Right cardiac atrium (tissue), 5 donors: ENCODE measurements at regions not wholly inside any gene's neighbourhood (a gene's known extent, or its start where the extent isn't known, plus 50 kb on each side); places are given as distances from the start of the nearest gene placed in this dataset.
"Not testable (repeated sequence)": the region's sequence is repeated elsewhere in the genome, so short reads cannot be mapped to it uniquely, and the experiment has no call there.

Experiments used
- ATAC-seq, 2 donors: fragments of 200-7000 bp; cut with Tn5 transposase; one replicate each; pipeline versions ENCODE4 v1.8.0 to v1.9.1; 2020; ENCODE audit warnings: moderate library complexity in 2 of 2, mild to moderate bottlenecking in 1 of 2
- DNase-seq, 3 donors: peaks; one replicate each; pipeline ENCODE4 v3.0.0-alpha.2; 2020
- H3K27ac ChIP-seq: one replicate; pipeline ENCODE4 v1.5.1; 2013; ENCODE audit warnings: mild to moderate bottlenecking, low read length, control low read depth, moderate library complexity
- H3K27me3 ChIP-seq: one replicate; pipeline ENCODE4 v1.6.1; 2013; ENCODE audit not compliant: control insufficient read depth, insufficient read depth
- H3K4me1 ChIP-seq: one replicate; pipeline ENCODE4 v1.6.1; 2013; ENCODE audit warnings: low read length; ENCODE audit not compliant: control insufficient read depth, insufficient read depth
- H3K4me3 ChIP-seq: one replicate; pipeline ENCODE4 v1.5.1; 2013; ENCODE audit warnings: low read length, control low read depth
- H3K9me3 ChIP-seq: one replicate; pipeline ENCODE4 v1.6.1; 2013; ENCODE audit warnings: low read length; ENCODE audit not compliant: control insufficient read depth
- WGBS: extraction: QIAGEN DNeasy Blood & Tissue Kit; methylation state at CpG from one replicate; pipeline ENCODE4 v1.1.7; 2013; 5-methylcytosine and 5-hydroxymethylcytosine counted together
- intact Hi-C, 4 donors: fragments of 100-400 bp; cut with DNase I; formaldehyde crosslinking; loops; one replicate each; pipeline versions ENCODE4 v1.11.0 to v1.14.0; 2022 to 2023
- donor health status: healthy with polysubstance abuse.
- donor health status: DM: no; HTN: yes; CAD: no.
- donor health status: DM: no; HTN: no; CAD: no.
- donor health status: DM: no; HTN: yes; CAD: no; lungs with severe emphysema.
- donor health status: DM: yes; HTN: yes; CAD: no.

- Histone ChIP-seq H3K27ac (no peak overlapping the region), H3K9me3 (no peaks in the 10 kb centered on the region), H3K4me3 (no peak overlapping the region), H3K27me3 (no peaks in the 10 kb centered on the region), H3K4me1 (no peaks in the 10 kb centered on the region)
- ATAC-seq (no peak), DNase-seq (no peak)
- intact Hi-C loops = no loop called here
- WGBS = 72% methylated on average over 4 of the region's 4 CpGs
Measured at GRCh38 chr7:152956006-152956405, 196.5 kb downstream of the ACTR3B start.

- DNase-seq (no peak), ATAC-seq (no peak)
- WGBS = 63% methylated on average over 5 of the region's 5 CpGs
- H3K27me3 ChIP-seq = no peaks in the 10 kb centered on the region
- H3K27ac ChIP-seq = no peak overlapping the region
- no peaks in the 10 kb centered on the region for H3K9me3 ChIP-seq
- no peak overlapping the region for H3K4me3 ChIP-seq
- intact Hi-C loops = no loop called here
- H3K4me1 ChIP-seq = no peaks in the 10 kb centered on the region
Measured at GRCh38 chr7:152959610-152960009, 200.1 kb downstream of the ACTR3B start.

GRCh38 chr7:152961796-152962195 is 202.2 kb downstream of the ACTR3B start:
- H3K9me3 ChIP-seq, DNase-seq, intact Hi-C loops, H3K4me1 ChIP-seq, ATAC-seq, H3K27ac ChIP-seq, H3K27me3 ChIP-seq, H3K4me3 ChIP-seq: not testable (repeated sequence)
- 81% methylated on average over 2 of the region's 2 CpGs for WGBS

DNA sequence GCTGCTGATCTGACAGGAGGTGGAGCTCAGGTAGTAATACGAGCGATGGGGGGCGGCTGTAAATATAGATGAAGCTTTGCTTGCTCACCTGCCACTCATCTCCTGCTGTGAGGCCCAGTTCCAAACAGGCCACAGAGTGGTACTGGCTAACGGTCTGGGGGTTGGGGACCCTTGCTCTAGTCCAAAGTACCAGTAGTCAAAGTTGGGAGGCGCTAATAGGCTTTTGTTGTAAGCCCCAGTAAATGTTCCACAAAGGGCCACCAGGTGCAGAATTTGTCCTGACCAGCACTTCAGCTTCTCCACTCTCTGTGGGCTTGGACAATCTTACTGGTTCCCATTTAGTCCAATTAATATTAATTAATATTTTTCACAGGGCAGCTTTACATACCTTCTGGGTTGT is 206.6 kb downstream of the ACTR3B start:
- DNase-seq (no peak), ATAC-seq (no peak)
- no peaks in the 10 kb centered on the region for H3K27me3 ChIP-seq
- WGBS = 76% methylated on average over 5 of the region's 5 CpGs
- H3K27ac ChIP-seq = no peak overlapping the region
- H3K4me3 ChIP-seq = no peak overlapping the region
- H3K4me1 ChIP-seq = peaks cover 2% of the 10 kb centered on the region
- intact Hi-C loops = no loop called here
- H3K9me3 ChIP-seq = peaks cover 3% of the 10 kb centered on the region

GRCh38 chr7:152967958-152968357 is 208.4 kb downstream of the ACTR3B start:
- Histone ChIP-seq H3K9me3 (peaks cover 3% of the 10 kb centered on the region), H3K4me3 (no peak overlapping the region), H3K27ac (no peak overlapping the region), H3K27me3 (no peaks in the 10 kb centered on the region), H3K4me1 (peaks cover 2% of the 10 kb centered on the region)
- WGBS = 48% methylated on average over 1 of the region's 1 CpG
- DNase-seq (no peak), ATAC-seq (no peak)
- intact Hi-C loops = no loop called here

GRCh38 chr7:152968514-152968913 is 209.0 kb downstream of the ACTR3B start:
- DNase-seq (no peak), ATAC-seq (no peak)
- Histone ChIP-seq H3K4me3 (no peak overlapping the region), H3K27ac (no peak overlapping the region), H3K4me1 (peaks cover 2% of the 10 kb centered on the region), H3K9me3 (peaks cover 3% of the 10 kb centered on the region), H3K27me3 (no peaks in the 10 kb centered on the region)
- intact Hi-C loops = no loop called here
- 73% methylated on average over 3 of the region's 3 CpGs for WGBS

DNA sequence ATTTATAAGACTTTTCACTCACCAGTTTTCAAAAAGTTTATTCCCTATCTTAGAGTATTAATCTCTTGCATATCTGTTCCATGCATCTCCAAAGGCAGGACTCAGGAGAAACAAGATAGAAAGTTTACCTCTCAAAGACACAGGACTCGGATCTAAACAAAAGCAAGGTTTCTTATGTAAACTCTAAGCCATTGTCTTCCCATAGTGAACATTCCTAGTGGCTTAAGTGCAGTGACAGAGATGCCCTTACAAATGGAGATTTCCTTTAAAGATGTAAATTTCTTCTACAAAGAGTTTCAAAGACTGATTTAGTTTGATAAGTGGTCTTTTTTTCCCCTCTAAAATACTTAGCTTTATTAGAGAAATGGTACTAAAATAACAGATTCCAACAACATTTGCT is 209.8 kb downstream of the ACTR3B start:
- no peak overlapping the region for H3K27ac ChIP-seq
- intact Hi-C loops = no loop called here
- DNase-seq = no peak
- peaks cover 2% of the 10 kb centered on the region for H3K4me1 ChIP-seq
- ATAC-seq = no peak
- peaks cover 3% of the 10 kb centered on the region for H3K9me3 ChIP-seq
- H3K27me3 ChIP-seq = no peaks in the 10 kb centered on the region
- 27% methylated on average over 1 of the region's 1 CpG for WGBS
- H3K4me3 ChIP-seq = no peak overlapping the region

GRCh38 chr7:152969839-152970238 is 210.3 kb downstream of the ACTR3B start:
- DNase-seq (no peak), ATAC-seq (no peak)
- intact Hi-C loops = no loop called here

GRCh38 chr7:152970481-152970880 is 210.9 kb downstream of the ACTR3B start:
- DNase-seq = no peak
- 36% methylated on average over 5 of the region's 5 CpGs for WGBS
- no peak for ATAC-seq
- H3K4me1 ChIP-seq = peaks cover 2% of the 10 kb centered on the region
- peaks cover 3% of the 10 kb centered on the region for H3K9me3 ChIP-seq
- H3K4me3 ChIP-seq = no peak overlapping the region
- no peak overlapping the region for H3K27ac ChIP-seq
- intact Hi-C loops = no loop called here
- no peaks in the 10 kb centered on the region for H3K27me3 ChIP-seq

More at GRCh38 chr7:152969839-152970238, 210.3 kb downstream of the ACTR3B start:
- Histone ChIP-seq H3K27me3 (no peaks in the 10 kb centered on the region), H3K9me3 (peaks cover 3% of the 10 kb centered on the region), H3K4me3 (no peak overlapping the region), H3K27ac (no peak overlapping the region), H3K4me1 (peaks cover 2% of the 10 kb centered on the region)
- WGBS = 47% methylated on average over 1 of the region's 1 CpG

GRCh38 chr7:152974577-152974976 is 215.0 kb downstream of the ACTR3B start:
- intact Hi-C loops = no loop called here
- no peak overlapping the region for H3K27ac ChIP-seq
- H3K9me3 ChIP-seq = no peaks in the 10 kb centered on the region
- H3K4me3 ChIP-seq = no peak overlapping the region
- ATAC-seq (no peak), DNase-seq (no peak)
- peaks cover 2% of the 10 kb centered on the region for H3K4me1 ChIP-seq
- WGBS = 23% methylated on average over 3 of the region's 3 CpGs
- no peaks in the 10 kb centered on the region for H3K27me3 ChIP-seq

DNA sequence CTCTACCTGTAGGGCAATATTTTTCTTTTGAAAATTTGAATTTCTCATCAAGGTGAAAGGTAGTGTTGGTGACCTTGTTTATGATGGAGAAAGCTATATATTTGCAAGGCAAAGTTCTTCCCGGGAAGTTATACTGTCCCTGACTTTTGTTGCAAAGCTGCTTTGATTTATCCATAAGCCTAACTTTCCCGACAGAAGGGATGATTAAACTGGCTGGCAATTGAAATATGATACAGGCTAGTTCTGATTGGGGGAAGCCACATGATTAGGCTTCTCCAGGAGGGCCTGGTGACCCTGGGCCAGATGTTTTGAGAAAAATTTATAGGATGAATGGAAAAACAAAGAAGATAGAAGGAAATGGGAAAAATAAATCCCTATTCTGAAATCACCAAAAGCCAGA is 215.5 kb downstream of the ACTR3B start:
- no peak for DNase-seq
- Histone ChIP-seq H3K4me1 (peaks cover 2% of the 10 kb centered on the region), H3K27ac (no peak overlapping the region), H3K9me3 (no peaks in the 10 kb centered on the region), H3K4me3 (no peak overlapping the region), H3K27me3 (no peaks in the 10 kb centered on the region)
- no peak for ATAC-seq
- 38% methylated on average over 2 of the region's 2 CpGs for WGBS
- intact Hi-C loops = no loop called here

- ATAC-seq = no peak
Measured at GRCh38 chr7:152979376-152979775, 219.8 kb downstream of the ACTR3B start.

More at GRCh38 chr7:152979376-152979775, 219.8 kb downstream of the ACTR3B start:
- Histone ChIP-seq H3K9me3 (no peaks in the 10 kb centered on the region), H3K4me3 (no peak overlapping the region), H3K27ac (no peak overlapping the region), H3K4me1 (no peaks in the 10 kb centered on the region), H3K27me3 (no peaks in the 10 kb centered on the region)
- intact Hi-C loops = no loop called here
- no peak for DNase-seq
- WGBS = 77% methylated on average over 3 of the region's 3 CpGs
